ENCODE measurements at regions not wholly inside any gene's neighbourhood (a gene's known extent, or its start where the extent isn't known, plus 50 kb on each side); places are given as distances from the start of the nearest gene placed in this dataset.

DNA sequence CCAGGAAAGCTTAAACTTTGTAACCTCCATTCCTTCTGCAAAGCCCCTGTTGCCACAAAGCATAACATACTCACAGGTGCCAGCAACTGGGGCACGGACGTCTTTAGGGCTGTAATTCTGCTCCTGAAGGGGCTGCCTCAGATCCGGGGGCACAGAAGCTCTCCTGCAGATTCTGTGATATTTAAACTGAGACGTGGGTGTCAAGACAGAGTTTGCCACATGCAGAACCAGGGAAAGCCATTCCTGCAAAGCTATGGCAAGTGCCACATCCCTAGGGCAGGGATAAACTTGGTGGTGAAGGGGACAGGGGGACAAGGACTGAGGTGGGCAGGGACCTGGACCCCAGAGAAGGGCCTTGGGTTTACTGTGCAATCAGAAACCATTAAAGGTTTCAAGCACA is 247.2 kb downstream of the EIPR1 start:
- TF ChIP-seq, protein P1, sequence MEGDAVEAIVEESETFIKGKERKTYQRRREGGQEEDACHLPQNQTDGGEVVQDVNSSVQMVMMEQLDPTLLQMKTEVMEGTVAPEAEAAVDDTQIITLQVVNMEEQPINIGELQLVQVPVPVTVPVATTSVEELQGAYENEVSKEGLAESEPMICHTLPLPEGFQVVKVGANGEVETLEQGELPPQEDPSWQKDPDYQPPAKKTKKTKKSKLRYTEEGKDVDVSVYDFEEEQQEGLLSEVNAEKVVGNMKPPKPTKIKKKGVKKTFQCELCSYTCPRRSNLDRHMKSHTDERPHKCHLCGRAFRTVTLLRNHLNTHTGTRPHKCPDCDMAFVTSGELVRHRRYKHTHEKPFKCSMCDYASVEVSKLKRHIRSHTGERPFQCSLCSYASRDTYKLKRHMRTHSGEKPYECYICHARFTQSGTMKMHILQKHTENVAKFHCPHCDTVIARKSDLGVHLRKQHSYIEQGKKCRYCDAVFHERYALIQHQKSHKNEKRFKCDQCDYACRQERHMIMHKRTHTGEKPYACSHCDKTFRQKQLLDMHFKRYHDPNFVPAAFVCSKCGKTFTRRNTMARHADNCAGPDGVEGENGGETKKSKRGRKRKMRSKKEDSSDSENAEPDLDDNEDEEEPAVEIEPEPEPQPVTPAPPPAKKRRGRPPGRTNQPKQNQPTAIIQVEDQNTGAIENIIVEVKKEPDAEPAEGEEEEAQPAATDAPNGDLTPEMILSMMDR (conservative IDR thresholded peaks at IDR 0.05 in 1 of 2, IDR thresholded peaks at IDR 0.05 in 1 of 2; ENCODE audit: low read depth in 1 of 2, low read length in 2 of 2) = no peak
- no peak for TF ChIP-seq EZH2 (IDR thresholded peaks at IDR 0.05; ENCODE audit: low read length, missing control alignments)

All from fibroblast of lung (primary cell).